ENCODE measurements at regions not wholly inside any gene's neighbourhood (a gene's known extent, or its start where the extent isn't known, plus 50 kb on each side); places are given as distances from the start of the nearest gene placed in this dataset.

GRCh38 chr4:186934841-186935443, 211.3 kb upstream of the FAT1 start:
- Histone ChIP-seq H3K27ac (ENCODE audit: poor library complexity, severe bottlenecking) (no peak overlapping the region), H3K4me3 (ENCODE audit: severe bottlenecking) (no peak overlapping the region), H3K27me3 (ENCODE audit: insufficient read depth, poor library complexity, severe bottlenecking) (no peaks in the 10 kb centered on the region), H3K4me1 (ENCODE audit: insufficient read depth, poor library complexity, severe bottlenecking) (peaks cover 48% of the 10 kb centered on the region), H3K9me3 (ENCODE audit: severe bottlenecking) (no peaks in the 10 kb centered on the region), H3K36me3 (ENCODE audit: low read depth) (no peaks in the 10 kb centered on the region)
- TF ChIP-seq CTCF (IDR thresholded peaks at IDR 0.05; ENCODE audit: poor library complexity, severe bottlenecking) = no peak
- DNase-seq (ENCODE audit: low spot score) = no peak
- ATAC-seq (ENCODE audit: low read depth) = peak; percentile 56; the same call in 1 of the 3 replicates

GRCh38 chr4:186935901-186936300, 212.2 kb upstream of the FAT1 start:
- Histone ChIP-seq H3K4me3 (ENCODE audit: severe bottlenecking) (no peak overlapping the region), H3K9me3 (ENCODE audit: severe bottlenecking) (no peaks in the 10 kb centered on the region), H3K27ac (ENCODE audit: poor library complexity, severe bottlenecking) (peak overlapping the region; percentile 66), H3K27me3 (ENCODE audit: insufficient read depth, poor library complexity, severe bottlenecking) (no peaks in the 10 kb centered on the region), H3K36me3 (ENCODE audit: low read depth) (no peaks in the 10 kb centered on the region), H3K4me1 (ENCODE audit: insufficient read depth, poor library complexity, severe bottlenecking) (peaks cover 48% of the 10 kb centered on the region)
- no peak for TF ChIP-seq CTCF (IDR thresholded peaks at IDR 0.05; ENCODE audit: poor library complexity, severe bottlenecking)
- DNase-seq (ENCODE audit: low spot score) (no peak), ATAC-seq (ENCODE audit: low read depth) (no peak)

GRCh38 chr4:186936496-186937375, 213.1 kb upstream of the FAT1 start:
- Histone ChIP-seq H3K27me3 (ENCODE audit: insufficient read depth, poor library complexity, severe bottlenecking) (no peaks in the 10 kb centered on the region), H3K36me3 (ENCODE audit: low read depth) (no peaks in the 10 kb centered on the region), H3K4me1 (ENCODE audit: insufficient read depth, poor library complexity, severe bottlenecking) (peaks cover 40% of the 10 kb centered on the region), H3K9me3 (ENCODE audit: severe bottlenecking) (no peaks in the 10 kb centered on the region), H3K4me3 (ENCODE audit: severe bottlenecking) (no peak overlapping the region), H3K27ac (ENCODE audit: poor library complexity, severe bottlenecking) (peak overlapping the region; percentile 66)
- no peak for DNase-seq (ENCODE audit: low spot score)
- TF ChIP-seq CTCF (IDR thresholded peaks at IDR 0.05; ENCODE audit: poor library complexity, severe bottlenecking) = peak; percentile 39
- peak; percentile 81 for ATAC-seq (ENCODE audit: low read depth)

DNA sequence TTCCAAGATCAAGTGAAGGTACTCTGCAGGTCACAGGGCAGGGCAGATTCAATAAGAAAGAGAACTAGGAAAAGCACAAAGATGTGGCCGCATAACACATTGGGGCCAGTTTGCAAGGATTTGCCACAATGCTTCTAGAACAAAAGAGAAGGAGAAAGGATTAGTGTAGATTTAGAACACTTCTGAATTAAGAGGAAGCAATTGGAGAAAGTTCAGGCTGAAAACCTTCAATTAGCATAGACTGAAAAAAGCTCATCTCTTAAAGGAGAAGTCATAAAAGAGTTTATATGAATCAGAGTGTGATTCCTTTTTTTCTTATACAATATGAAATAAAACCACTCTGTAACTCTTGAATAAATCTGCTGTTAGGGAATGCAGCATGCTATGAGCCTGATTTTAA, 215.6 kb upstream of the FAT1 start:
- Histone ChIP-seq H3K4me3 (ENCODE audit: severe bottlenecking) (no peak overlapping the region), H3K9me3 (ENCODE audit: severe bottlenecking) (no peaks in the 10 kb centered on the region), H3K27me3 (ENCODE audit: insufficient read depth, poor library complexity, severe bottlenecking) (no peaks in the 10 kb centered on the region), H3K36me3 (ENCODE audit: low read depth) (no peaks in the 10 kb centered on the region), H3K27ac (ENCODE audit: poor library complexity, severe bottlenecking) (no peak overlapping the region), H3K4me1 (ENCODE audit: insufficient read depth, poor library complexity, severe bottlenecking) (peaks cover 27% of the 10 kb centered on the region)
- no peak for DNase-seq (ENCODE audit: low spot score)
- TF ChIP-seq CTCF (IDR thresholded peaks at IDR 0.05; ENCODE audit: poor library complexity, severe bottlenecking) = no peak
- ATAC-seq (ENCODE audit: low read depth) = no peak

- ATAC-seq (ENCODE audit: low read depth) (no peak), DNase-seq (ENCODE audit: low spot score) (no peak)
- no peaks in the 10 kb centered on the region for H3K9me3 ChIP-seq (ENCODE audit: severe bottlenecking)
- no peak overlapping the region for H3K4me3 ChIP-seq (ENCODE audit: severe bottlenecking)
- peaks cover 25% of the 10 kb centered on the region for H3K4me1 ChIP-seq (ENCODE audit: insufficient read depth, poor library complexity, severe bottlenecking)
- no peak for TF ChIP-seq CTCF (IDR thresholded peaks at IDR 0.05; ENCODE audit: poor library complexity, severe bottlenecking)
- no peaks in the 10 kb centered on the region for H3K36me3 ChIP-seq (ENCODE audit: low read depth)
- H3K27ac ChIP-seq (ENCODE audit: poor library complexity, severe bottlenecking) = no peak overlapping the region
- no peaks in the 10 kb centered on the region for H3K27me3 ChIP-seq (ENCODE audit: insufficient read depth, poor library complexity, severe bottlenecking)
Measured at GRCh38 chr4:186939766-186940165, 216.1 kb upstream of the FAT1 start.

Measured in RWPE2 (cell line).